ENCODE measurements at regions not wholly inside any gene's neighbourhood (a gene's known extent, or its start where the extent isn't known, plus 50 kb on each side); places are given as distances from the start of the nearest gene placed in this dataset.

- DNase-seq (ENCODE audit: low read depth, low spot score), result no peak
- ChIA-PET CTCF (interaction anchor here (0.8 to 2.6 kb wide), 4 partner anchors 13 to 137 kb away, joined by 3 to 11 read pairs (median 6); no protein-coding TSS in a partner anchor), POLR2A (no interaction called here)
- no peak overlapping the region for H3K4me3 ChIP-seq (ENCODE audit: low read depth, low read length)
- TF ChIP-seq CTCF (IDR thresholded peaks at IDR 0.05; ENCODE audit: insufficient read depth, low read length, missing control alignments), result no peak
Observed at GRCh38 chr3:176651622-176652021, 545.7 kb downstream of the TBL1XR1 start.

- ChIA-PET CTCF (interaction anchor here (1.2 to 2.6 kb wide), 3 partner anchors 9 to 134 kb away, joined by 3 to 11 read pairs (median 4); no protein-coding TSS in a partner anchor), POLR2A (no interaction called here)
- no peak overlapping the region for H3K4me3 ChIP-seq (ENCODE audit: low read depth, low read length)
- TF ChIP-seq CTCF (IDR thresholded peaks at IDR 0.05; ENCODE audit: insufficient read depth, low read length, missing control alignments), result no peak
- no peak for DNase-seq (ENCODE audit: low read depth, low spot score)
Observed at GRCh38 chr3:176650478-176650877, 546.8 kb downstream of the TBL1XR1 start.

GRCh38 chr3:176647987-176648386 lies 549.3 kb downstream of the TBL1XR1 start:
- TF ChIP-seq CTCF (IDR thresholded peaks at IDR 0.05; ENCODE audit: insufficient read depth, low read length, missing control alignments), result no peak
- POLR2A ChIA-PET, result no interaction called here
- H3K4me3 ChIP-seq (ENCODE audit: low read depth, low read length), result no peak overlapping the region
- no peak for DNase-seq (ENCODE audit: low read depth, low spot score)
- CTCF ChIA-PET, result no interaction called here

- ChIA-PET POLR2A (no interaction called here), CTCF (no interaction called here)
- DNase-seq (ENCODE audit: low read depth, low spot score), result no peak
- TF ChIP-seq CTCF (IDR thresholded peaks at IDR 0.05; ENCODE audit: insufficient read depth, low read length, missing control alignments), result no peak
- H3K4me3 ChIP-seq (ENCODE audit: low read depth, low read length), result no peak overlapping the region
Observed at GRCh38 chr3:176633511-176633910, 563.8 kb downstream of the TBL1XR1 start.

GRCh38 chr3:176632925-176633324 lies 564.4 kb downstream of the TBL1XR1 start:
- ChIA-PET POLR2A (no interaction called here), CTCF (no interaction called here)
- TF ChIP-seq CTCF (IDR thresholded peaks at IDR 0.05; ENCODE audit: insufficient read depth, low read length, missing control alignments), result no peak
- H3K4me3 ChIP-seq (ENCODE audit: low read depth, low read length), result no peak overlapping the region
- no peak for DNase-seq (ENCODE audit: low read depth, low spot score)

- no peak for TF ChIP-seq CTCF (IDR thresholded peaks at IDR 0.05; ENCODE audit: insufficient read depth, low read length, missing control alignments)
- POLR2A ChIA-PET, result no interaction called here
- DNase-seq (ENCODE audit: low read depth, low spot score), result no peak
- CTCF ChIA-PET, result no interaction called here
- H3K4me3 ChIP-seq (ENCODE audit: low read depth, low read length), result no peak overlapping the region
Observed at GRCh38 chr3:176631165-176631564, 566.1 kb downstream of the TBL1XR1 start.

All from AG04449 (cell line).